GM10266 (cell line): ENCODE measurements at regions not wholly inside any gene's neighbourhood (a gene's known extent, or its start where the extent isn't known, plus 50 kb on each side); places are given as distances from the start of the nearest gene placed in this dataset.
"Not testable (repeated sequence)": the region's sequence is repeated elsewhere in the genome, so short reads cannot be mapped to it uniquely, and the experiment has no call there.

Experiments used
- DNase-seq: peaks from one replicate; pipeline ENCODE4 v3.0.0; 2012; ENCODE audit errors: extremely low spot score
- CTCF ChIP-seq: IDR thresholded peaks from 2 replicates; pipeline ENCODE4 v1.5.1; 2012; ENCODE audit warnings: mild to moderate bottlenecking, low read depth; ENCODE audit not compliant: control insufficient read depth, insufficient read depth; ENCODE audit errors: missing control alignments

GRCh38 chr7:6953138-6953797 lies 127.2 kb upstream of the CCZ1B start:
- peak; percentile 39 for TF ChIP-seq CTCF
- not testable (repeated sequence) for DNase-seq

GRCh38 chr7:6953798-6954181 lies 127.7 kb upstream of the CCZ1B start:
- not testable (repeated sequence) for DNase-seq

GRCh38 chr7:6955385-6955784 lies 129.3 kb upstream of the CCZ1B start:
- DNase-seq: not testable (repeated sequence)

GRCh38 chr7:6955990-6956566 lies 130.0 kb upstream of the CCZ1B start:
- DNase-seq: not testable (repeated sequence)

GRCh38 chr7:6958371-6958770 lies 132.3 kb upstream of the CCZ1B start:
- not testable (repeated sequence) for DNase-seq

- DNase-seq: not testable (repeated sequence)
Observed at GRCh38 chr7:6959942-6960341, 133.9 kb upstream of the CCZ1B start.

GRCh38 chr7:6962871-6963270 lies 136.8 kb upstream of the CCZ1B start:
- DNase-seq: not testable (repeated sequence)

GRCh38 chr7:6965051-6965450 lies 139.0 kb upstream of the CCZ1B start:
- DNase-seq: not testable (repeated sequence)
- peak; percentile 41 for TF ChIP-seq CTCF

GRCh38 chr7:6970180-6970579 lies 144.1 kb upstream of the CCZ1B start:
- DNase-seq: not testable (repeated sequence)

- not testable (repeated sequence) for DNase-seq
Observed at GRCh38 chr7:6974876-6975275, 148.8 kb upstream of the CCZ1B start.

GRCh38 chr7:6975346-6975745 lies 149.3 kb upstream of the CCZ1B start:
- DNase-seq: not testable (repeated sequence)

- not testable (repeated sequence) for DNase-seq
Observed at GRCh38 chr7:6977368-6977767, 151.3 kb upstream of the CCZ1B start.

GRCh38 chr7:6978326-6978725 lies 152.3 kb upstream of the CCZ1B start:
- DNase-seq: not testable (repeated sequence)

- DNase-seq: not testable (repeated sequence)
Observed at GRCh38 chr7:6979456-6979855, 153.4 kb upstream of the CCZ1B start.

- DNase-seq: not testable (repeated sequence)
Observed at GRCh38 chr7:6982375-6982774, 156.3 kb upstream of the CCZ1B start.

GRCh38 chr7:6986892-6987291 lies 160.8 kb upstream of the CCZ1B start:
- DNase-seq: not testable (repeated sequence)

GRCh38 chr7:6988608-6989007 lies 162.5 kb upstream of the CCZ1B start:
- DNase-seq: not testable (repeated sequence)

- DNase-seq: not testable (repeated sequence)
Observed at GRCh38 chr7:6989968-6990367, 163.9 kb upstream of the CCZ1B start.

- not testable (repeated sequence) for DNase-seq
Observed at GRCh38 chr7:6990426-6991152, 164.5 kb upstream of the CCZ1B start.
